Astrocyte of the cerebellum (primary cell): ENCODE measurements at regions not wholly inside any gene's neighbourhood (a gene's known extent, or its start where the extent isn't known, plus 50 kb on each side); places are given as distances from the start of the nearest gene placed in this dataset.
A peak's percentile ranks its signal among the peaks of the same experiment; 100 is the strongest.

ENCODE experiments used
- DNase-seq: peaks from one replicate; pipeline ENCODE4 v3.0.0-alpha.2; 2011; ENCODE audit warnings: low read depth
- H3K4me3 ChIP-seq: 2 replicates; pipeline ENCODE4 v1.5.1; 2011; ENCODE audit warnings: mild to moderate bottlenecking, low read depth, low read length, moderate library complexity
- in situ Hi-C: cut with HindIII; loops from 2 replicates; pipeline ENCODE4 v1.10.0; 2017; ENCODE audit warnings: low sequenced_read_pairs
- TF ChIP-seq, protein P1 (sequence below): IDR thresholded peaks from 2 replicates; pipeline ENCODE4 v1.5.1; 2012; ENCODE audit warnings: low read length, low read depth, moderate library complexity, mild to moderate bottlenecking; ENCODE audit errors: missing control alignments

DNA sequence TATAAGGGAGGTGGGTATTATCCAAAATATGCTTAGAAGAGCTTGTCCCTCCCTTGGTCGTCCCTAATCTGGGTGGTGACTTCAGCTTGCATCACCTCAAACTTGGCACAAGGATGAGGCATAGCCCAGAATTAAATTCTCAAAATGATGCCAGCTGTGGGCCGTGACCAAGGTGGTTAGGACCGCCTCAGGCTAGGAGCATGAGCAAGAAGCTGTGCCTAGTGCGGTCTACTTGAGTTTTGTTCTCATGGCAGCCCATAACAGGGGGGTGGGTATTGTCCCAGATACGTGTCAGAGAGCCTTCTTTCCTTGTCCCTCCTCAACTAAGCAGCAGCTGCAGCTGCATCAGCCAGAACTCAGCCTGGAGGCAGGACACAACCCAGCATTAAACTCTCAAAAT lies 2620.0 kb downstream of the PCDH7 start:
- TF ChIP-seq, protein P1, sequence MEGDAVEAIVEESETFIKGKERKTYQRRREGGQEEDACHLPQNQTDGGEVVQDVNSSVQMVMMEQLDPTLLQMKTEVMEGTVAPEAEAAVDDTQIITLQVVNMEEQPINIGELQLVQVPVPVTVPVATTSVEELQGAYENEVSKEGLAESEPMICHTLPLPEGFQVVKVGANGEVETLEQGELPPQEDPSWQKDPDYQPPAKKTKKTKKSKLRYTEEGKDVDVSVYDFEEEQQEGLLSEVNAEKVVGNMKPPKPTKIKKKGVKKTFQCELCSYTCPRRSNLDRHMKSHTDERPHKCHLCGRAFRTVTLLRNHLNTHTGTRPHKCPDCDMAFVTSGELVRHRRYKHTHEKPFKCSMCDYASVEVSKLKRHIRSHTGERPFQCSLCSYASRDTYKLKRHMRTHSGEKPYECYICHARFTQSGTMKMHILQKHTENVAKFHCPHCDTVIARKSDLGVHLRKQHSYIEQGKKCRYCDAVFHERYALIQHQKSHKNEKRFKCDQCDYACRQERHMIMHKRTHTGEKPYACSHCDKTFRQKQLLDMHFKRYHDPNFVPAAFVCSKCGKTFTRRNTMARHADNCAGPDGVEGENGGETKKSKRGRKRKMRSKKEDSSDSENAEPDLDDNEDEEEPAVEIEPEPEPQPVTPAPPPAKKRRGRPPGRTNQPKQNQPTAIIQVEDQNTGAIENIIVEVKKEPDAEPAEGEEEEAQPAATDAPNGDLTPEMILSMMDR, result no peak
- no peak for DNase-seq

GRCh38 chr4:33349376-33349775 lies 2629.2 kb downstream of the PCDH7 start:
- no peak for DNase-seq
- in situ Hi-C loops, result no loop called here
- TF ChIP-seq, protein P1, result no peak
- H3K4me3 ChIP-seq, result no peak overlapping the region

More for the DNA sequence above, 2620.0 kb downstream of the PCDH7 start:
- in situ Hi-C loops, result no loop called here
- H3K4me3 ChIP-seq, result no peak overlapping the region

DNA sequence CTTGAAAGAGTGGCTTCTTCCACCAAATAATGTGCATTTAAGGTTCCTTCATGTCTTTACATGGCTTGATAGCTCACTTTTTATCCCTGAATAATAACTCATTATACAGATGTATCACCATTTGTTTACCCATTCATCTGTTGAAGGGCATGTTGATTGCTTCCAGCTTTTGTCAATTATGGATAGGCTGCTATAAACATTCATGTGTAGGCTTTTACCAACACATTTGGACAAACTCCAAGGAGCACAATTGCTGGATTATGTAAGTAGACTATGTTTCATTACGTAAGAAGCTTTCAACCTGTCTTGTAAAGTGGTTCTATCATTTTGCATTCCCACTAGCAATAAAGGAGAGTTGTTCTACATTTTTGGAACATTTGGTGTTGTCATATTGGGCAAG lies 2637.0 kb downstream of the PCDH7 start:
- in situ Hi-C loops, result no loop called here
- TF ChIP-seq, protein P1, result no peak
- no peak overlapping the region for H3K4me3 ChIP-seq
- DNase-seq, result no peak

GRCh38 chr4:33369446-33369845 lies 2649.3 kb downstream of the PCDH7 start:
- TF ChIP-seq, protein P1, result no peak
- in situ Hi-C loops, result no loop called here
- H3K4me3 ChIP-seq, result no peak overlapping the region
- peak; percentile 9 for DNase-seq

DNA sequence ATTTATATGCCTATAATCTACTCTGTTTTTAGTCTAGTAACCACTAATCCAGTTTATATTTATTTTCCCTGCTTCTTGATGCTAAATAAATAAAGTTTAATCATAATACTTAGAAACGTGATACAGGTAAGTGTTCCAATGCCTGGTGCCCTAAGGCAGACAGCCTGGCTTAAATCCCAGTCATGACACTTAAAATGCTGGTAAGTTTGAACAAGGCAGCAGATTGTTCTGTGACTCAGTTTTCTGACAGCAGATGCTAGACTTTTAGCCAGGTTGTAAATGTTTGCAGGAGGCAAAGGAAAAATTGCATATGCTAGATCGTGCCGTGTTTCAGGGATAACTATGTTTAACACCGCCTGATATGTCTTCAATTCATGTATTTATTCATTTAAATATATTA lies 2661.6 kb downstream of the PCDH7 start:
- TF ChIP-seq, protein P1, result no peak

DNA sequence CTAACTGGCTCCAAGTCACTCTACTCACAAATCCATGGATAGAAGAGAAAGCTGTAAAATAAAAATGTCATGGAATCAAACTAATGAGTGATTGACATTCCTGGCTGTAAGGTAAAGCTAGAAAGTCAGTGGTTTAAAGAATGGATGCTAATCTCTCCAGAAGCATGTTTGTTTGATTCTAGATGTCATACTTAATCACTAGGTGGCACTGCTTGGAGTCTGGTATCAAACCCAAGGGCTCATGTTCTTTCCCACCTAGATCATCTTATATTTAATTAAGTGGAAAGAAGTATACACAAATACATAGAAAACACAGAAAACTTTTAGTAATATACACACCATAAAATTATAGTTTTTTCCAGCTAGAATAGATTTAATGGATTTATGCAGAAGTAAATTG lies 2666.6 kb downstream of the PCDH7 start:
- no peak for DNase-seq
- in situ Hi-C loops, result no loop called here
- no peak overlapping the region for H3K4me3 ChIP-seq
- TF ChIP-seq, protein P1, result peak; percentile 13

More for the DNA sequence above, 2661.6 kb downstream of the PCDH7 start:
- DNase-seq, result no peak
- no peak overlapping the region for H3K4me3 ChIP-seq
- in situ Hi-C loops, result no loop called here

GRCh38 chr4:33390976-33391375 lies 2670.8 kb downstream of the PCDH7 start:
- no peak overlapping the region for H3K4me3 ChIP-seq
- TF ChIP-seq, protein P1, result no peak
- no peak for DNase-seq
- in situ Hi-C loops, result no loop called here
